Spleen (tissue), 11 donors: ENCODE measurements at regions not wholly inside any gene's neighbourhood (a gene's known extent, or its start where the extent isn't known, plus 50 kb on each side); places are given as distances from the start of the nearest gene placed in this dataset.

Source experiments
- DNase-seq: peaks from one replicate; pipeline ENCODE4 v3.0.0-alpha.2; 2020
- H3K27ac ChIP-seq, 8 donors: fragments of 200-600 bp; sonication (generic) in 7 of 8; 1 replicate in 4 of 8; 2 replicates in 4 of 8; pipeline versions ENCODE4 v1.5.0 to v1.8.0; 2016 to 2021; ENCODE audit warnings: inconsistent platforms in 4 of 8, mild to moderate bottlenecking in 4 of 8, moderate library complexity in 1 of 8
- H3K27me3 ChIP-seq, 7 donors: fragments of 200-600 bp; sonication (generic) in 6 of 7; replicated peaks in 1 of 7; 1 replicate in 4 of 7; 2 replicates in 3 of 7; pipeline versions ENCODE4 v1.5.0 to v1.8.0; 2016 to 2021; ENCODE audit warnings: inconsistent platforms in 3 of 7, mild to moderate bottlenecking in 1 of 7
- H3K36me3 ChIP-seq, 6 donors: fragments of 200-600 bp; sonication (generic) in 5 of 6; 1 replicate in 4 of 6; 2 replicates in 2 of 6; pipeline versions ENCODE4 v1.5.0 to v1.8.0; 2016 to 2021; ENCODE audit warnings: inconsistent platforms in 2 of 6
- H3K4me1 ChIP-seq, 6 donors: fragments of 200-600 bp; sonication (generic) in 5 of 6; 1 replicate in 3 of 6; 2 replicates in 3 of 6; pipeline versions ENCODE4 v1.5.0 to v1.8.0; 2016 to 2021; ENCODE audit warnings: inconsistent platforms in 3 of 6
- H3K4me3 ChIP-seq, 8 donors: fragments of 200-600 bp; sonication (generic) in 7 of 8; 1 replicate in 4 of 8; 2 replicates in 4 of 8; pipeline versions ENCODE4 v1.5.0 to v1.8.0; 2016 to 2021; ENCODE audit warnings: inconsistent platforms in 4 of 8, mild to moderate bottlenecking in 4 of 8, moderate library complexity in 2 of 8
- H3K9me3 ChIP-seq, 8 donors: fragments of 200-600 bp; sonication (generic) in 7 of 8; 1 replicate in 4 of 8; 2 replicates in 4 of 8; pipeline versions ENCODE4 v1.5.0 to v1.8.0; 2016 to 2021; ENCODE audit warnings: inconsistent platforms in 4 of 8
- POLR2A ChIP-seq, 3 donors: fragments of 450-650 bp; IDR thresholded peaks; one replicate each; pipeline ENCODE4 v1.5.1; 2017; ENCODE audit warnings: antibody characterized with exemption in 3 of 3, mild to moderate bottlenecking in 1 of 3
- POLR2AphosphoS5 ChIP-seq, 3 donors: sonication (generic); formaldehyde crosslinking; IDR thresholded peaks; one replicate each; pipeline ENCODE4 v1.5.1; 2017; ENCODE audit warnings: antibody characterized with exemption in 3 of 3
- WGBS, 5 donors: extraction: QIAGEN DNeasy Blood & Tissue Kit in 3 of 5; methylation state at CpG; one replicate each; pipeline versions ENCODE4 v1.1.5 to v1.1.7; 2013 to 2018; 5-methylcytosine and 5-hydroxymethylcytosine counted together
- intact Hi-C: fragments of 100-400 bp; cut with DNase I; formaldehyde crosslinking; loops from one replicate; pipeline ENCODE4 v1.15.0; 2023; ENCODE audit warnings: low total_unique reads
- TF ChIP-seq, protein P1 (sequence below), 11 experiments: fragments of 200-600 bp in 7 of 11; fragments of 450-650 bp in 4 of 11; sonication (generic) in 4 of 11; IDR thresholded peaks in 8 of 11; conservative IDR thresholded peaks in 3 of 11; 1 replicate in 7 of 11; 2 replicates in 4 of 11; pipeline versions ENCODE4 v1.4.0 to v1.8.0; 2016 to 2021; ENCODE audit warnings: antibody characterized with exemption in 11 of 11, inconsistent platforms in 4 of 11, mild to moderate bottlenecking in 1 of 11
- donor health status: healthy with polysubstance abuse.
- donor health status: DM: no; HTN: no; CAD: no; lungs with moderate emphysema.
- donor health status: DM: no; HTN: no; CAD: no.
- donor health status: Bipolar disorder and iron deficiency.
- donor health status: healthy.
- donor health status: DM: no; HTN: no; CAD: no.
- donor health status: DM: yes; HTN: yes; CAD: no.

DNA sequence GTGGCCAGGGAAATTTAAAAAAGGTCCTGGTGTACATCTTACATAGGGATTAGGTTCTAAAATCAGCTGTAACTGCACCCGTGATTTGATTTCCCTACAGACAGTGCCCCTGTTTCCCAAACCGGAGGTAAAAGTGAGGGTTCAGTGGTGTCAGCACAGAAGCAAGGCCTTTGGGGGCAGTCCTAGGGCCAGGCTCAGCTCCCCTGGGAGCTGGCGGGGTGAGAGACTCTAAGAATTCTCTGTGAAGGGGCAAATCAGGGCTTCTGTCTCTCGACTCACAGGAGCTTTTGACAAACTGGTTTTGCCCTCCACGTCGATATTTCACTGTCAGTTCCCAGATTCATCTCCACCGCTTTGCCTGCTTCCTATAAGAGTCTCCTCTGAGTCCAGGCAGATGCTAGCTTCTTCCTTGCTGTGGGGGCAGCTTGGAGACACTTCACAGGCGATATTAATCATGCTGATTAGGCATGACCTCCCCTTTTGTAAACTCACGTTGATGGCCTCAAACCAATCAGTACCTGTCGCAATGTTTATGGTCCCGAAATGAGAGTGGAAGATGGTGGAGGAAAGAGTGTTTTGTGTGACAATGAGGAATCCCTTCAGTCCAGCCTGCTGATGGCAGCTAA, 234.2 kb upstream of the TOX3 start:
- DNase-seq = no peak
- Histone ChIP-seq H3K4me1 (no peaks in the 10 kb centered on the region), H3K36me3 (no peaks in the 10 kb centered on the region), H3K4me3 (no peak overlapping the region), H3K27me3 (no peaks in the 10 kb centered on the region), H3K27ac (no peak overlapping the region), H3K9me3 (no peaks in the 10 kb centered on the region)
- intact Hi-C loops = no loop called here
- TF ChIP-seq, protein P1, sequence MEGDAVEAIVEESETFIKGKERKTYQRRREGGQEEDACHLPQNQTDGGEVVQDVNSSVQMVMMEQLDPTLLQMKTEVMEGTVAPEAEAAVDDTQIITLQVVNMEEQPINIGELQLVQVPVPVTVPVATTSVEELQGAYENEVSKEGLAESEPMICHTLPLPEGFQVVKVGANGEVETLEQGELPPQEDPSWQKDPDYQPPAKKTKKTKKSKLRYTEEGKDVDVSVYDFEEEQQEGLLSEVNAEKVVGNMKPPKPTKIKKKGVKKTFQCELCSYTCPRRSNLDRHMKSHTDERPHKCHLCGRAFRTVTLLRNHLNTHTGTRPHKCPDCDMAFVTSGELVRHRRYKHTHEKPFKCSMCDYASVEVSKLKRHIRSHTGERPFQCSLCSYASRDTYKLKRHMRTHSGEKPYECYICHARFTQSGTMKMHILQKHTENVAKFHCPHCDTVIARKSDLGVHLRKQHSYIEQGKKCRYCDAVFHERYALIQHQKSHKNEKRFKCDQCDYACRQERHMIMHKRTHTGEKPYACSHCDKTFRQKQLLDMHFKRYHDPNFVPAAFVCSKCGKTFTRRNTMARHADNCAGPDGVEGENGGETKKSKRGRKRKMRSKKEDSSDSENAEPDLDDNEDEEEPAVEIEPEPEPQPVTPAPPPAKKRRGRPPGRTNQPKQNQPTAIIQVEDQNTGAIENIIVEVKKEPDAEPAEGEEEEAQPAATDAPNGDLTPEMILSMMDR (IDR thresholded peaks at IDR 0.05 in 8 of 11, conservative IDR thresholded peaks at IDR 0.05 in 3 of 11) = no peak
- TF ChIP-seq POLR2A (IDR thresholded peaks at IDR 0.05) (no peak), POLR2AphosphoS5 (IDR thresholded peaks at IDR 0.05) (no peak)
- WGBS, 5 donors = 56 to 65% (median 62%) methylated on average over 11 of the region's 11 CpGs

DNA sequence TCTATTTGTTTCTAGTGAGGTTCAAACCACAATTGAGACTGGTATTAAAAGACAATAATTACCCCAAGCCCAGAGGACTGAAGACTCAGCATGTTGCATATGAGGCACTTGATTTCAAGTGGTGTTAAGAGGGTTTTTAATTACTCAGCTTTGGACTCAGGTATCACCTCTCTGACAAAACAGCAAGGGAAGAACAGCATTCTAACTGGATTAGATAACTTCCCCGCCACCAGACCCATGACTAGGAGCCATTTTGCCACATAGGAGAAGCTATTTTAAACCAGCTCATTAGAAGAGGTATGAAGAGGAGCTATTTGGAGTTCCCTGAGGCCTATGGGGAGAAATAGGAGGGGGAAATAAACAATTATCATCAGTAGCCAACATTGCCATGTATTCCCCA, 226.1 kb upstream of the TOX3 start:
- WGBS, 5 donors = 58 to 86% (median 76%) methylated on average over 1 of the region's 1 CpG
- intact Hi-C loops = no loop called here
- Histone ChIP-seq H3K27me3 (no peaks in the 10 kb centered on the region), H3K27ac (no peak overlapping the region), H3K9me3 (no peaks in the 10 kb centered on the region), H3K4me3 (no peak overlapping the region), H3K4me1 (no peaks in the 10 kb centered on the region), H3K36me3 (no peaks in the 10 kb centered on the region)
- TF ChIP-seq, protein P1 (IDR thresholded peaks at IDR 0.05 in 8 of 11, conservative IDR thresholded peaks at IDR 0.05 in 3 of 11) = no peak
- TF ChIP-seq POLR2AphosphoS5 (IDR thresholded peaks at IDR 0.05) (no peak), POLR2A (IDR thresholded peaks at IDR 0.05) (no peak)
- DNase-seq = no peak

DNA sequence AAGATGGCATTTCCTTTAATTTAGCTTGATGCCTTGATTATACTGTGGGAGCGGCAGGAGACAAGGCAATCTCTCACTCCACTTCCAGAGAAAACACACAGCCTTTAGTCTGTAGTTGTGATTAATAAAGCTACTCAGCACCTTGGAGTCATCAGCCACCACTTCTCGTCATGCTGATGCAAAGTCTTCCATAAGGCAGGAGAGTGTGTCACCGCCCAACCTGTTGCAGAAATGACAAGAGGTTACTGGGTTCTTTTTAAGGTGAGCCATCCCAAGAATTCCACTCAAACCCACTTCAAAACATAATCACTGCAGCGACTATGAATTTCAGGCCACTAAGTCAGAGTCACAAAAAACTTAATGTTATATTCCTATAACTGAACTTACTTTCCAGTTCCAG, 223.9 kb upstream of the TOX3 start:
- Histone ChIP-seq H3K27me3 (no peaks in the 10 kb centered on the region), H3K27ac (no peak overlapping the region), H3K4me1 (no peaks in the 10 kb centered on the region), H3K9me3 (no peaks in the 10 kb centered on the region), H3K36me3 (no peaks in the 10 kb centered on the region), H3K4me3 (no peak overlapping the region)
- 82 to 92% (median 91%) methylated on average over 4 of the region's 4 CpGs for WGBS, 5 donors
- intact Hi-C loops = no loop called here
- DNase-seq = no peak
- TF ChIP-seq POLR2AphosphoS5 (IDR thresholded peaks at IDR 0.05) (no peak), POLR2A (IDR thresholded peaks at IDR 0.05) (no peak)
- TF ChIP-seq, protein P1 (IDR thresholded peaks at IDR 0.05 in 8 of 11, conservative IDR thresholded peaks at IDR 0.05 in 3 of 11) = no peak

GRCh38 chr16:52758473-52758855, 211.5 kb upstream of the TOX3 start:
- H3K4me1 ChIP-seq = no peaks in the 10 kb centered on the region
- no peaks in the 10 kb centered on the region for H3K9me3 ChIP-seq
- H3K4me3 ChIP-seq = no peak overlapping the region
- TF ChIP-seq POLR2AphosphoS5 (IDR thresholded peaks at IDR 0.05) (no peak), POLR2A (IDR thresholded peaks at IDR 0.05) (no peak)
- TF ChIP-seq, protein P1 (IDR thresholded peaks at IDR 0.05 in 8 of 11, conservative IDR thresholded peaks at IDR 0.05 in 3 of 11) = no peak
- intact Hi-C loops = no loop called here
- DNase-seq = no peak
- no peaks in the 10 kb centered on the region for H3K27me3 ChIP-seq
- H3K36me3 ChIP-seq = no peaks in the 10 kb centered on the region
- 87 to 96% (median 91%) methylated on average over 5 of the region's 5 CpGs for WGBS, 5 donors
- H3K27ac ChIP-seq = no peak overlapping the region
